CD8-positive, alpha-beta memory T cell (primary cell): ENCODE measurements at regions not wholly inside any gene's neighbourhood (a gene's known extent, or its start where the extent isn't known, plus 50 kb on each side); places are given as distances from the start of the nearest gene placed in this dataset.
"Not testable (repeated sequence)": the region's sequence is repeated elsewhere in the genome, so short reads cannot be mapped to it uniquely, and the experiment has no call there.

Experiments used
- CTCF ChIA-PET: fragments of 350-600 bp; sonication (Branson Sonifier 250); formaldehyde crosslinking; loops from one replicate; lab custom pipeline; 2021; ENCODE audit warnings: antibody characterized with exemption; lab: Charles Lee
- POLR2A ChIA-PET: fragments of 350-600 bp; sonication (Branson Sonifier 250); formaldehyde crosslinking; loops from one replicate; lab custom pipeline; 2021; ENCODE audit warnings: antibody characterized with exemption; lab: Charles Lee
- DNase-seq, 5 donors: peaks; one replicate each; pipeline versions ENCODE4 v3.0.0 to v3.0.0-alpha.2; 2020 to 2022; ENCODE audit warnings: mixed read lengths in 1 of 5
- H3K27ac ChIP-seq: one replicate; pipeline ENCODE4 v1.7.0; 2013; ENCODE audit warnings: low read depth, mild to moderate bottlenecking, low read length, moderate library complexity
- H3K27me3 ChIP-seq: 2 replicates; pipeline ENCODE4 v1.7.0; 2013; ENCODE audit warnings: low read length, mild to moderate bottlenecking; ENCODE audit not compliant: insufficient read depth, poor library complexity, severe bottlenecking
- H3K36me3 ChIP-seq: 2 replicates; pipeline ENCODE4 v1.7.0; 2013; ENCODE audit warnings: mild to moderate bottlenecking, low read length, moderate library complexity; ENCODE audit not compliant: insufficient read depth
- H3K4me1 ChIP-seq: 2 replicates; pipeline ENCODE4 v1.7.0; 2013; ENCODE audit warnings: mild to moderate bottlenecking, low read length, moderate library complexity; ENCODE audit not compliant: insufficient read depth
- H3K4me3 ChIP-seq: 2 replicates; pipeline ENCODE4 v1.7.0; 2013; ENCODE audit warnings: mild to moderate bottlenecking, low read length
- H3K9me3 ChIP-seq: 2 replicates; pipeline ENCODE4 v1.7.0; 2013; ENCODE audit warnings: mild to moderate bottlenecking, low read length
- H3K27ac Mint-ChIP-seq, 8 donors: one replicate each; pipeline ENCODE4 v1.8.0; 2020 to 2021; ENCODE audit warnings: mixed read lengths in 8 of 8, mild to moderate bottlenecking in 6 of 8, inconsistent platforms in 3 of 8, moderate library complexity in 3 of 8
- H3K27me3 Mint-ChIP-seq, 2 donors: one replicate each; pipeline ENCODE4 v1.8.0; 2020 to 2021; ENCODE audit warnings: mixed read lengths in 2 of 2, mild to moderate bottlenecking in 1 of 2, moderate library complexity in 1 of 2
- H3K36me3 Mint-ChIP-seq, 3 donors: one replicate each; pipeline ENCODE4 v1.8.0; 2020 to 2021; ENCODE audit warnings: mixed read lengths in 3 of 3, inconsistent platforms in 1 of 3, mild to moderate bottlenecking in 1 of 3
- H3K4me1 Mint-ChIP-seq, 3 donors: one replicate each; pipeline ENCODE4 v1.8.0; 2020 to 2021; ENCODE audit warnings: mixed read lengths in 3 of 3, inconsistent platforms in 1 of 3, mild to moderate bottlenecking in 1 of 3
- H3K4me3 Mint-ChIP-seq, 7 donors: one replicate each; pipeline ENCODE4 v1.8.0; 2020 to 2021; ENCODE audit warnings: mixed read lengths in 7 of 7, mild to moderate bottlenecking in 6 of 7, moderate library complexity in 4 of 7, inconsistent platforms in 2 of 7
- H3K9me3 Mint-ChIP-seq, 5 donors: one replicate each; pipeline ENCODE4 v1.8.0; 2020 to 2022; ENCODE audit warnings: mixed read lengths in 5 of 5, mild to moderate bottlenecking in 3 of 5, moderate library complexity in 2 of 5, inconsistent platforms in 1 of 5

GRCh38 chrX:74098407-74098806 is 205.6 kb upstream of the ZCCHC13 start:
- H3K9me3 ChIP-seq, H3K4me3 ChIP-seq, DNase-seq, H3K27ac ChIP-seq, POLR2A ChIA-PET, H3K27me3 Mint-ChIP-seq, H3K4me3 Mint-ChIP-seq, H3K36me3 ChIP-seq, H3K27ac Mint-ChIP-seq, H3K4me1 Mint-ChIP-seq, H3K27me3 ChIP-seq, CTCF ChIA-PET, H3K4me1 ChIP-seq: not testable (repeated sequence)
- H3K36me3 Mint-ChIP-seq, result peaks cover 0 to 16% (median 0%) of the 10 kb centered on the region in 3 donors
- peaks cover 0 to 12% (median 8%) of the 10 kb centered on the region in 5 donors for H3K9me3 Mint-ChIP-seq

GRCh38 chrX:74090049-74090448 is 213.9 kb upstream of the ZCCHC13 start:
- Histone ChIP-seq H3K27ac (no peak overlapping the region), H3K27me3 (no peaks in the 10 kb centered on the region), H3K4me3 (no peak overlapping the region), H3K36me3 (no peaks in the 10 kb centered on the region), H3K4me1 (no peaks in the 10 kb centered on the region), H3K9me3 (no peaks in the 10 kb centered on the region)
- ChIA-PET POLR2A (no interaction called here), CTCF (no interaction called here)
- Mint-ChIP-seq H3K36me3 (peaks cover 2 to 21% (median 9%) of the 10 kb centered on the region in 3 donors), H3K27me3 (peaks cover 0 to 4% of the 10 kb centered on the region in 2 donors), H3K4me1 (no peaks in the 10 kb centered on the region), H3K27ac (no peak overlapping the region), H3K4me3 (no peak overlapping the region), H3K9me3 (peaks cover 2 to 14% (median 8%) of the 10 kb centered on the region in 5 donors)
- DNase-seq, result no peak

GRCh38 chrX:74085642-74086236 is 218.2 kb upstream of the ZCCHC13 start:
- no peaks in the 10 kb centered on the region for H3K4me1 Mint-ChIP-seq
- CTCF ChIA-PET, result no interaction called here
- Histone ChIP-seq H3K36me3 (no peaks in the 10 kb centered on the region), H3K27ac (no peak overlapping the region), H3K27me3 (no peaks in the 10 kb centered on the region), H3K9me3 (no peaks in the 10 kb centered on the region), H3K4me3 (no peak overlapping the region), H3K4me1 (no peaks in the 10 kb centered on the region)
- no peak overlapping the region for H3K4me3 Mint-ChIP-seq
- peaks cover 2 to 32% (median 11%) of the 10 kb centered on the region in 3 donors for H3K36me3 Mint-ChIP-seq
- H3K27me3 Mint-ChIP-seq, result peaks cover 0 to 6% of the 10 kb centered on the region in 2 donors
- DNase-seq, result no peak
- H3K9me3 Mint-ChIP-seq, result peaks cover 9 to 19% (median 10%) of the 10 kb centered on the region in 5 donors
- POLR2A ChIA-PET, result no interaction called here
- H3K27ac Mint-ChIP-seq, result no peak overlapping the region

- H3K4me3 ChIP-seq, result no peak overlapping the region
- no peaks in the 10 kb centered on the region for H3K27me3 ChIP-seq
- Mint-ChIP-seq H3K36me3 (peaks cover 5 to 38% (median 8%) of the 10 kb centered on the region in 3 donors), H3K27me3 (peaks cover 0 to 14% of the 10 kb centered on the region in 2 donors), H3K4me1 (no peaks in the 10 kb centered on the region), H3K9me3 (peaks cover 7 to 50% (median 23%) of the 10 kb centered on the region in 5 donors), H3K27ac (no peak overlapping the region), H3K4me3 (no peak overlapping the region)
- CTCF ChIA-PET, result no interaction called here
- no peaks in the 10 kb centered on the region for H3K36me3 ChIP-seq
- no peak overlapping the region for H3K27ac ChIP-seq
- DNase-seq, result no peak
- H3K9me3 ChIP-seq, result no peaks in the 10 kb centered on the region
- H3K4me1 ChIP-seq, result no peaks in the 10 kb centered on the region
- POLR2A ChIA-PET, result no interaction called here
Observed at GRCh38 chrX:74080165-74080564, 223.8 kb upstream of the ZCCHC13 start.

GRCh38 chrX:74065831-74066390 is 213.4 kb upstream of the XIST start:
- POLR2A ChIA-PET, result no interaction called here
- Histone ChIP-seq H3K27ac (no peak overlapping the region), H3K4me3 (no peak overlapping the region), H3K9me3 (no peaks in the 10 kb centered on the region), H3K36me3 (no peaks in the 10 kb centered on the region), H3K27me3 (no peaks in the 10 kb centered on the region), H3K4me1 (no peaks in the 10 kb centered on the region)
- no peak overlapping the region for H3K4me3 Mint-ChIP-seq
- peaks cover 0 to 2% of the 10 kb centered on the region in 2 donors for H3K27me3 Mint-ChIP-seq
- H3K27ac Mint-ChIP-seq, result no peak overlapping the region
- CTCF ChIA-PET, result no interaction called here
- H3K9me3 Mint-ChIP-seq, result peaks cover 0 to 21% (median 14%) of the 10 kb centered on the region in 5 donors
- peaks cover 0 to 3% (median 0%) of the 10 kb centered on the region in 3 donors for H3K36me3 Mint-ChIP-seq
- H3K4me1 Mint-ChIP-seq, result peaks cover 3 to 7% (median 6%) of the 10 kb centered on the region in 3 donors
- DNase-seq, result no peak

GRCh38 chrX:74063426-74064155 is 211.1 kb upstream of the XIST start:
- POLR2A ChIA-PET, result no interaction called here
- H3K27me3 Mint-ChIP-seq, result no peaks in the 10 kb centered on the region
- H3K27ac Mint-ChIP-seq, result no peak overlapping the region
- no peak overlapping the region for H3K4me3 ChIP-seq
- CTCF ChIA-PET, result no interaction called here
- H3K9me3 ChIP-seq, result no peaks in the 10 kb centered on the region
- no peak for DNase-seq
- H3K4me1 Mint-ChIP-seq, result peaks cover 3 to 7% (median 3%) of the 10 kb centered on the region in 3 donors
- H3K4me1 ChIP-seq, result no peaks in the 10 kb centered on the region
- H3K36me3 ChIP-seq, result no peaks in the 10 kb centered on the region
- H3K36me3 Mint-ChIP-seq, result peaks cover 0 to 3% (median 0%) of the 10 kb centered on the region in 3 donors
- peaks cover 0 to 8% (median 6%) of the 10 kb centered on the region in 5 donors for H3K9me3 Mint-ChIP-seq
- no peak overlapping the region for H3K27ac ChIP-seq
- H3K27me3 ChIP-seq, result no peaks in the 10 kb centered on the region
- no peak overlapping the region for H3K4me3 Mint-ChIP-seq

- no peak overlapping the region for H3K27ac Mint-ChIP-seq
- DNase-seq, result no peak
- Histone ChIP-seq H3K27ac (no peak overlapping the region), H3K9me3 (no peaks in the 10 kb centered on the region), H3K4me1 (no peaks in the 10 kb centered on the region), H3K36me3 (no peaks in the 10 kb centered on the region), H3K4me3 (no peak overlapping the region), H3K27me3 (no peaks in the 10 kb centered on the region)
- no peak overlapping the region for H3K4me3 Mint-ChIP-seq
- H3K9me3 Mint-ChIP-seq, result peaks cover 0 to 2% (median 0%) of the 10 kb centered on the region in 5 donors
- POLR2A ChIA-PET, result no interaction called here
- no peaks in the 10 kb centered on the region for H3K27me3 Mint-ChIP-seq
- H3K36me3 Mint-ChIP-seq, result no peaks in the 10 kb centered on the region
- H3K4me1 Mint-ChIP-seq, result peaks cover 3 to 7% (median 3%) of the 10 kb centered on the region in 3 donors
- CTCF ChIA-PET, result no interaction called here
Observed at GRCh38 chrX:74061879-74062278, 209.4 kb upstream of the XIST start.

GRCh38 chrX:74049126-74049525 is 196.6 kb upstream of the XIST start:
- ChIA-PET POLR2A (no interaction called here), CTCF (no interaction called here)
- Mint-ChIP-seq H3K27me3 (peaks cover 0 to 13% of the 10 kb centered on the region in 2 donors), H3K9me3 (peaks cover 4 to 17% (median 8%) of the 10 kb centered on the region in 5 donors), H3K27ac (no peak overlapping the region), H3K4me1 (no peaks in the 10 kb centered on the region), H3K36me3 (peaks cover 0 to 10% (median 0%) of the 10 kb centered on the region in 3 donors), H3K4me3 (no peak overlapping the region)
- no peak overlapping the region for H3K27ac ChIP-seq
- H3K4me1 ChIP-seq, result no peaks in the 10 kb centered on the region
- no peaks in the 10 kb centered on the region for H3K36me3 ChIP-seq
- no peaks in the 10 kb centered on the region for H3K9me3 ChIP-seq
- H3K4me3 ChIP-seq, result no peak overlapping the region
- DNase-seq, result no peak
- no peaks in the 10 kb centered on the region for H3K27me3 ChIP-seq
